ENCODE measurements at regions not wholly inside any gene's neighbourhood (a gene's known extent, or its start where the extent isn't known, plus 50 kb on each side); places are given as distances from the start of the nearest gene placed in this dataset.
A peak's percentile ranks its signal among the peaks of the same experiment; 100 is the strongest.

DNA sequence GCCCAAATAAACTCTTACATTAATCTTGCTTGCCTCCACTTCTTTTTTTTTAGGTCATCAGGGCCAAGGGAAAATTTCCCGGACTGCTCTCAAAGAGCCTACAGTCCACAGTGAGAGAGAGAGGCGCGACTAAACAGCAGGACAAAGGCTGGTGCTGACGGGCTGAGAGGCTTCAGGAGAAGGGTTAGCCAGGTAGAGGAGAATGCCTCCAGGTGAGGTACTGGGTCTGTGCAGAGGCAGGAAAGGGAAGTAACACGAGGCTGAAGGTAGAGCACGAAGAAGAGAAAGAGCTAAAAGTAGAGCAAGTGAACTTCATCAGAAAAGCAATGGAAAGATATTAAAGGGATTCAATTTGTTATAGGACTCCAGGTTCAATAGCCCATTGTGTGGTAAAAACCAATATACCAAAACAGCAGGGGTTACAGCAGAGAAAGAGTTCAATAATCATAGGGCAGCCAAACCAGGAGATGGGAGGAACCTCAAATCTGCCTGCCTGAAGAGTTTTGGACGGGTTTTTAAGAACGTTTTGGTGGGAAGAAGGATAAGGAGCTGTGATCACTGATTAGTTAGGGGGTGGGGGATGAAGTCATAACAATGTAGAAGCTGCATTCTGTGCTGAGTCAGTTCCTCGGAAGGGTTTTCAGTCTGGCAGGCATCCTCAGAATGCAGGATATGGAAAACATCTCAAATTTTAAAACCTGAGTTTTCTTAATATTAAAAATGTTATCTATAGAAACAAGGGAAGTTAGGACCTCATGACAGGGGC lies 171.5 kb downstream of the AKR1D1 start:
- Mint-ChIP-seq H3K27me3 (ENCODE audit: low read depth) (no peaks in the 10 kb centered on the region; the same call in 1 of the 2 replicates), H3K9me3 (peaks cover 32% of the 10 kb centered on the region), H3K36me3 (peaks cover 31% of the 10 kb centered on the region), H3K4me1 (peaks cover 55% of the 10 kb centered on the region), H3K27ac (peak overlapping the region; percentile 88), H3K4me3 (no peak overlapping the region)
- TF ChIP-seq, protein P1, sequence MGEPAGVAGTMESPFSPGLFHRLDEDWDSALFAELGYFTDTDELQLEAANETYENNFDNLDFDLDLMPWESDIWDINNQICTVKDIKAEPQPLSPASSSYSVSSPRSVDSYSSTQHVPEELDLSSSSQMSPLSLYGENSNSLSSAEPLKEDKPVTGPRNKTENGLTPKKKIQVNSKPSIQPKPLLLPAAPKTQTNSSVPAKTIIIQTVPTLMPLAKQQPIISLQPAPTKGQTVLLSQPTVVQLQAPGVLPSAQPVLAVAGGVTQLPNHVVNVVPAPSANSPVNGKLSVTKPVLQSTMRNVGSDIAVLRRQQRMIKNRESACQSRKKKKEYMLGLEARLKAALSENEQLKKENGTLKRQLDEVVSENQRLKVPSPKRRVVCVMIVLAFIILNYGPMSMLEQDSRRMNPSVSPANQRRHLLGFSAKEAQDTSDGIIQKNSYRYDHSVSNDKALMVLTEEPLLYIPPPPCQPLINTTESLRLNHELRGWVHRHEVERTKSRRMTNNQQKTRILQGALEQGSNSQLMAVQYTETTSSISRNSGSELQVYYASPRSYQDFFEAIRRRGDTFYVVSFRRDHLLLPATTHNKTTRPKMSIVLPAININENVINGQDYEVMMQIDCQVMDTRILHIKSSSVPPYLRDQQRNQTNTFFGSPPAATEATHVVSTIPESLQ (CRISPR knock-in tag; IDR thresholded peaks at IDR 0.05) = no peak
- TF ChIP-seq, protein P2, sequence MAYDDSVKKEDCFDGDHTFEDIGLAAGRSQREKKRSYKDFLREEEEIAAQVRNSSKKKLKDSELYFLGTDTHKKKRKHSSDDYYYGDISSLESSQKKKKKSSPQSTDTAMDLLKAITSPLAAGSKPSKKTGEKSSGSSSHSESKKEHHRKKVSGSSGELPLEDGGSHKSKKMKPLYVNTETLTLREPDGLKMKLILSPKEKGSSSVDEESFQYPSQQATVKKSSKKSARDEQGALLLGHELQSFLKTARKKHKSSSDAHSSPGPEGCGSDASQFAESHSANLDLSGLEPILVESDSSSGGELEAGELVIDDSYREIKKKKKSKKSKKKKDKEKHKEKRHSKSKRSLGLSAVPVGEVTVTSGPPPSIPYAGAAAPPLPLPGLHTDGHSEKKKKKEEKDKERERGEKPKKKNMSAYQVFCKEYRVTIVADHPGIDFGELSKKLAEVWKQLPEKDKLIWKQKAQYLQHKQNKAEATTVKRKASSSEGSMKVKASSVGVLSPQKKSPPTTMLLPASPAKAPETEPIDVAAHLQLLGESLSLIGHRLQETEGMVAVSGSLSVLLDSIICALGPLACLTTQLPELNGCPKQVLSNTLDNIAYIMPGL (CRISPR knock-in tag; IDR thresholded peaks at IDR 0.05) = no peak
- TF ChIP-seq SMAD3 (CRISPR knock-in tag; IDR thresholded peaks at IDR 0.05; ENCODE audit: borderline replicate concordance) (no peak), CREB1 (CRISPR knock-in tag; IDR thresholded peaks at IDR 0.05) (no peak), ZNF317 (CRISPR knock-in tag; IDR thresholded peaks at IDR 0.05; ENCODE audit: borderline replicate concordance, low read depth) (no peak), GABPB1 (CRISPR knock-in tag; IDR thresholded peaks at IDR 0.05) (no peak)
- TF ChIP-seq, protein P3, sequence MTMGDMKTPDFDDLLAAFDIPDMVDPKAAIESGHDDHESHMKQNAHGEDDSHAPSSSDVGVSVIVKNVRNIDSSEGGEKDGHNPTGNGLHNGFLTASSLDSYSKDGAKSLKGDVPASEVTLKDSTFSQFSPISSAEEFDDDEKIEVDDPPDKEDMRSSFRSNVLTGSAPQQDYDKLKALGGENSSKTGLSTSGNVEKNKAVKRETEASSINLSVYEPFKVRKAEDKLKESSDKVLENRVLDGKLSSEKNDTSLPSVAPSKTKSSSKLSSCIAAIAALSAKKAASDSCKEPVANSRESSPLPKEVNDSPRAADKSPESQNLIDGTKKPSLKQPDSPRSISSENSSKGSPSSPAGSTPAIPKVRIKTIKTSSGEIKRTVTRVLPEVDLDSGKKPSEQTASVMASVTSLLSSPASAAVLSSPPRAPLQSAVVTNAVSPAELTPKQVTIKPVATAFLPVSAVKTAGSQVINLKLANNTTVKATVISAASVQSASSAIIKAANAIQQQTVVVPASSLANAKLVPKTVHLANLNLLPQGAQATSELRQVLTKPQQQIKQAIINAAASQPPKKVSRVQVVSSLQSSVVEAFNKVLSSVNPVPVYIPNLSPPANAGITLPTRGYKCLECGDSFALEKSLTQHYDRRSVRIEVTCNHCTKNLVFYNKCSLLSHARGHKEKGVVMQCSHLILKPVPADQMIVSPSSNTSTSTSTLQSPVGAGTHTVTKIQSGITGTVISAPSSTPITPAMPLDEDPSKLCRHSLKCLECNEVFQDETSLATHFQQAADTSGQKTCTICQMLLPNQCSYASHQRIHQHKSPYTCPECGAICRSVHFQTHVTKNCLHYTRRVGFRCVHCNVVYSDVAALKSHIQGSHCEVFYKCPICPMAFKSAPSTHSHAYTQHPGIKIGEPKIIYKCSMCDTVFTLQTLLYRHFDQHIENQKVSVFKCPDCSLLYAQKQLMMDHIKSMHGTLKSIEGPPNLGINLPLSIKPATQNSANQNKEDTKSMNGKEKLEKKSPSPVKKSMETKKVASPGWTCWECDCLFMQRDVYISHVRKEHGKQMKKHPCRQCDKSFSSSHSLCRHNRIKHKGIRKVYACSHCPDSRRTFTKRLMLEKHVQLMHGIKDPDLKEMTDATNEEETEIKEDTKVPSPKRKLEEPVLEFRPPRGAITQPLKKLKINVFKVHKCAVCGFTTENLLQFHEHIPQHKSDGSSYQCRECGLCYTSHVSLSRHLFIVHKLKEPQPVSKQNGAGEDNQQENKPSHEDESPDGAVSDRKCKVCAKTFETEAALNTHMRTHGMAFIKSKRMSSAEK (CRISPR knock-in tag; IDR thresholded peaks at IDR 0.05; ENCODE audit: borderline replicate concordance) = no peak
- TF ChIP-seq, protein P4, sequence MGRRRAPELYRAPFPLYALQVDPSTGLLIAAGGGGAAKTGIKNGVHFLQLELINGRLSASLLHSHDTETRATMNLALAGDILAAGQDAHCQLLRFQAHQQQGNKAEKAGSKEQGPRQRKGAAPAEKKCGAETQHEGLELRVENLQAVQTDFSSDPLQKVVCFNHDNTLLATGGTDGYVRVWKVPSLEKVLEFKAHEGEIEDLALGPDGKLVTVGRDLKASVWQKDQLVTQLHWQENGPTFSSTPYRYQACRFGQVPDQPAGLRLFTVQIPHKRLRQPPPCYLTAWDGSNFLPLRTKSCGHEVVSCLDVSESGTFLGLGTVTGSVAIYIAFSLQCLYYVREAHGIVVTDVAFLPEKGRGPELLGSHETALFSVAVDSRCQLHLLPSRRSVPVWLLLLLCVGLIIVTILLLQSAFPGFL (CRISPR knock-in tag; IDR thresholded peaks at IDR 0.05; ENCODE audit: borderline replicate concordance) = no peak
- ChIA-PET CTCF (interaction anchor here (1.1 kb wide), 1 partner anchor 87 kb away, joined by 3 read pairs; no protein-coding TSS in a partner anchor), POLR2A (no interaction called here)
- ATAC-seq (peak; percentile 66), DNase-seq (ENCODE audit: low spot score) (no peak)

DNA sequence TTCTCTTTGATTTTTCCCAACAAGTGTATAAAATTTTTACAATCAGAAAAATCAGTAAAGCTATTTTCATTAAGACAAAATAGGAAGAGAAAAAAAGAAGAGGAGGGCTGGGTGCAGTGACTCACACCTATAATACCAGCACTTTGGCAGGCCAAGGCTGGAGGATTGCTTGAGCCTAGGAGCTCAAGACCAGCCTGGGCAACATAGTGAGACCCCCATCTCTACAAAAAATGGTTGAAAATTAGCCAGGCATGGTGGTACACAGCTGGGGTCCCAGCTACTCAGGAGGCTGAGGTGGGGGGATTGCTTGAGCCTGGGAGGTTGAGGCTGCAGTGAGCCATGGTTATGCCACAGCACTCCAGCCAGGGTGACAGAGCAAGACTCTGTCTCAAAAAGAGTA lies 172.3 kb downstream of the AKR1D1 start:
- Mint-ChIP-seq H3K36me3 (peaks cover 38% of the 10 kb centered on the region), H3K4me3 (no peak overlapping the region), H3K27ac (no peak overlapping the region), H3K4me1 (peaks cover 47% of the 10 kb centered on the region), H3K27me3 (ENCODE audit: low read depth) (peaks cover 3% of the 10 kb centered on the region; the same call in 1 of the 2 replicates), H3K9me3 (peaks cover 40% of the 10 kb centered on the region)
- TF ChIP-seq SP1 (CRISPR knock-in tag; conservative IDR thresholded peaks at IDR 0.05) (no peak), ZNF121 (CRISPR knock-in tag; IDR thresholded peaks at IDR 0.05) (peak; percentile 92), EMX1 (CRISPR knock-in tag; IDR thresholded peaks at IDR 0.05) (no peak)
- TF ChIP-seq, protein P4 (CRISPR knock-in tag; IDR thresholded peaks at IDR 0.05; ENCODE audit: borderline replicate concordance) = no peak
- TF ChIP-seq, protein P5, sequence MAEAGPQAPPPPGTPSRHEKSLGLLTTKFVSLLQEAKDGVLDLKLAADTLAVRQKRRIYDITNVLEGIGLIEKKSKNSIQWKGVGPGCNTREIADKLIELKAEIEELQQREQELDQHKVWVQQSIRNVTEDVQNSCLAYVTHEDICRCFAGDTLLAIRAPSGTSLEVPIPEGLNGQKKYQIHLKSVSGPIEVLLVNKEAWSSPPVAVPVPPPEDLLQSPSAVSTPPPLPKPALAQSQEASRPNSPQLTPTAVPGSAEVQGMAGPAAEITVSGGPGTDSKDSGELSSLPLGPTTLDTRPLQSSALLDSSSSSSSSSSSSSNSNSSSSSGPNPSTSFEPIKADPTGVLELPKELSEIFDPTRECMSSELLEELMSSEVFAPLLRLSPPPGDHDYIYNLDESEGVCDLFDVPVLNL (CRISPR knock-in tag; IDR thresholded peaks at IDR 0.05; ENCODE audit: borderline replicate concordance, low read depth) = no peak
- TF ChIP-seq, protein P6, sequence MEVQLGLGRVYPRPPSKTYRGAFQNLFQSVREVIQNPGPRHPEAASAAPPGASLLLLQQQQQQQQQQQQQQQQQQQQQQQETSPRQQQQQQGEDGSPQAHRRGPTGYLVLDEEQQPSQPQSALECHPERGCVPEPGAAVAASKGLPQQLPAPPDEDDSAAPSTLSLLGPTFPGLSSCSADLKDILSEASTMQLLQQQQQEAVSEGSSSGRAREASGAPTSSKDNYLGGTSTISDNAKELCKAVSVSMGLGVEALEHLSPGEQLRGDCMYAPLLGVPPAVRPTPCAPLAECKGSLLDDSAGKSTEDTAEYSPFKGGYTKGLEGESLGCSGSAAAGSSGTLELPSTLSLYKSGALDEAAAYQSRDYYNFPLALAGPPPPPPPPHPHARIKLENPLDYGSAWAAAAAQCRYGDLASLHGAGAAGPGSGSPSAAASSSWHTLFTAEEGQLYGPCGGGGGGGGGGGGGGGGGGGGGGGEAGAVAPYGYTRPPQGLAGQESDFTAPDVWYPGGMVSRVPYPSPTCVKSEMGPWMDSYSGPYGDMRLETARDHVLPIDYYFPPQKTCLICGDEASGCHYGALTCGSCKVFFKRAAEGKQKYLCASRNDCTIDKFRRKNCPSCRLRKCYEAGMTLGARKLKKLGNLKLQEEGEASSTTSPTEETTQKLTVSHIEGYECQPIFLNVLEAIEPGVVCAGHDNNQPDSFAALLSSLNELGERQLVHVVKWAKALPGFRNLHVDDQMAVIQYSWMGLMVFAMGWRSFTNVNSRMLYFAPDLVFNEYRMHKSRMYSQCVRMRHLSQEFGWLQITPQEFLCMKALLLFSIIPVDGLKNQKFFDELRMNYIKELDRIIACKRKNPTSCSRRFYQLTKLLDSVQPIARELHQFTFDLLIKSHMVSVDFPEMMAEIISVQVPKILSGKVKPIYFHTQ (CRISPR knock-in tag; IDR thresholded peaks at IDR 0.05) = no peak
- CTCF ChIA-PET = interaction anchor here (0.8 kb wide), 1 partner anchor 56 kb away, joined by 3 read pairs; no protein-coding TSS in a partner anchor
- DNase-seq (ENCODE audit: low spot score) (no peak), ATAC-seq (no peak)
- POLR2A ChIA-PET = no interaction called here
